Activated CD8-positive, alpha-beta memory T cell treated with anti-CD3 and anti-CD28 coated beads, Interleukin-2, amount 50 U/mL, for 48 hours (primary cell): ENCODE measurements at regions not wholly inside any gene's neighbourhood (a gene's known extent, or its start where the extent isn't known, plus 50 kb on each side); places are given as distances from the start of the nearest gene placed in this dataset.

ENCODE experiments used
- DNase-seq: peaks from one replicate; pipeline ENCODE4 v3.0.0-alpha.2; 2020

- peak; percentile 48 for DNase-seq
These were observed 51.1 kb upstream of the SLC66A3 start for GRCh38 chr2:11103984-11104793.

DNA sequence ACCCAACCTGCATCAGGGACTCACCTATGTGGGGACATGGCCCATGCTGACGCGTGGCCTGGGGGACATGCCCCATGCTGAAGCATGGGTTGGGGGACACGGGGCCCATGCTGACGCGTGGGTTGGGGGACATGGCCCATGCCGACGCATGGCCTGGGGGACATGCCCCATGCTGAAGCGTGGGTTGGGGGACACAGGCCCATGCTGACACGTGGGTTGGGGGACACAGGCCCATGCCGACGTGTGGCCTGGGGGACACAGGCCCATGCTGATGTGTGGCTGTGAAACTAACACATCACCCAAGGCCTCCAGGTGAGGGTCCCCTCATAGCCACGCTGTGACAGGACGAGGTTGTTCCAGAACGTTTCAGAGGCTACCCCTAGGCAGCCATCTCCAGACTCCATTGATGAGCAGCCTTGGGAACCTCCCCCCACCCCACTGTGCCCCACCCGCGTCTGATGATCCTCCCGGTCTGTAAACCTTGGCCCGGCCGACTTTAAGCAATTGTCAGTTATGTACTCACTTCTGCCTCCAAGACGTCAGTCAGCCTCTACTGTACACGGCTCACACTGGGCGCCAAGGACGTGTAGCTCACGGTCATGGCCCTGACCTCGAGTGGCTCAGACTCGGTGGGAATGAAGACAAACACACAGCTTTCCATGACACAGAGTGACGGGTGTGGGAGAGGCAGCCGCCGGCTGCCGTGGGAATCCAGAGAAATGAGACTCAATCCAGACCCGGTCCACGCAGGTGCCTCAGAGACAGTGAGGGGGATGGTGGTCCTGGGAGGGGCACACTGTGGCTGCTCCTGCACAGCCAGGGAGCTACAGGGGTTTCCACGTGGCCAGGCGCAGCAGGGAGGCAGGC, 50.2 kb upstream of the SLC66A3 start:
- DNase-seq = peak; percentile 39
